NB4 (cell line): ENCODE measurements at regions not wholly inside any gene's neighbourhood (a gene's known extent, or its start where the extent isn't known, plus 50 kb on each side); places are given as distances from the start of the nearest gene placed in this dataset.
A peak's percentile ranks its signal among the peaks of the same experiment; 100 is the strongest.
"Not testable (repeated sequence)": the region's sequence is repeated elsewhere in the genome, so short reads cannot be mapped to it uniquely, and the experiment has no call there.

Experiments
- DNase-seq: peaks from one replicate; pipeline ENCODE4 v3.0.0; 2010; ENCODE audit warnings: low read depth
- H3K4me3 ChIP-seq: one replicate; pipeline ENCODE4 v1.5.1; 2011; ENCODE audit warnings: mild to moderate bottlenecking, low read depth, low read length, moderate library complexity
- CTCF ChIP-seq: IDR thresholded peaks from one replicate; pipeline ENCODE4 v1.5.1; 2012; ENCODE audit warnings: low read depth, low read length
- MYC ChIP-seq: IDR thresholded peaks from 2 replicates; pipeline ENCODE4 v1.6.1; 2011; ENCODE audit warnings: low read depth, low read length
- POLR2A ChIP-seq: IDR thresholded peaks from 2 replicates; pipeline ENCODE4 v1.6.1; 2011; ENCODE audit warnings: mild to moderate bottlenecking; ENCODE audit not compliant: insufficient read length; ENCODE audit errors: extremely low read depth
- TF ChIP-seq, protein P1 (sequence below): IDR thresholded peaks from 2 replicates; pipeline ENCODE4 v1.6.1; 2011; ENCODE audit warnings: low read depth, low read length

DNA sequence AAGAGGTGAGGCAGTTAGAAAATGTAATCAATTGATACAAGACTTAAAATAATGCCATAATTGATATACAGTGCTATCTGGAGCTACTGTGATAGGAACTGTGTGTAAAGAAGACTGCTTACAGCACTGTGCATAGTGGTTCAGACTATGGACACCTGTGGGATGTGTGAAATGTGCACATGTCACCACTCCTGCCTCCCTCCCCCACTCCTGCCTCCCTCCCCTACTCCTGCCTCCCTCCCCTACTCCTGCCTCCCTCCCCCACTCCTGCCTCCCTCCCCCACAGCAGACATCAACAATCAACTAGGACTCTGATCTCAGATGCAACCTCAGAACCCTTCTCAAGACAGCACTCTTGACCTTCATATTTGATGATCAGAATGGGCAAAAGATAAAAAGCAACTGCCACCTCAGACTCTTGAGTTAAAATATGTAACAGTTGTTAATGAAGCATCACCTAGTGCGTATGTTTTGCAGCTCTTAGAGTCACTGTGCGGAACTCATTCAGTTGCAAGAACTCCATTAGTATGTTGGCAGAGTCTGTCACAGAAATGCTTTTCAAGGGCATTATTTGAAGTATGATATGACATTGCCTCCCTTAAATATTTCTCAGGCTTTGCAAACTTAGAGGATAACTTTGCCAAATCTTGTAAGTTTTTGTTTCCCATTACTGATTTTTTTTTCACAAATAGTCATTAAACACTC, 255.2 kb upstream of the DDHD1 start:
- TF ChIP-seq MYC: no peak
- TF ChIP-seq CTCF: no peak
- TF ChIP-seq, protein P1, sequence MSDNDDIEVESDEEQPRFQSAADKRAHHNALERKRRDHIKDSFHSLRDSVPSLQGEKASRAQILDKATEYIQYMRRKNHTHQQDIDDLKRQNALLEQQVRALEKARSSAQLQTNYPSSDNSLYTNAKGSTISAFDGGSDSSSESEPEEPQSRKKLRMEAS: no peak
- TF ChIP-seq POLR2A: no peak
- no peak for DNase-seq
- no peak overlapping the region for H3K4me3 ChIP-seq

DNA sequence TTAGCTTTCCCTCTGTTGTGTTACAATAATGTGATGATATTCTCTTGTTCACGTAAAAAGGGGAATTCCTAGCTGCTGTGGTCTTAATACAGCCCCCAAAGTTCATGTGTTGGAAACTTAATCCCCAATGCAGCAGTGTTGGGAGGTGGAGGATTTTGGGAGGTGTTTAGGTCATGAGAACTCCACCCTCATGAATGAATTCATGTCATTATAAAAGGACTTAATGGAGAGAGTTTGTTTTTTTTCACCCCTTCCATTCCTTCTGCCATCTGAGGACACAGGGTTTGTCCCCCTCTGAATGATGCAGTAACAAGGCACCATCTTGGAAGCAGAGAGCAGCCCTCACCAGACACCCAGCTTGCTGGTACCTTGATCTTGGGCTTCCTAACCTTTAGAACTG, 253.4 kb upstream of the DDHD1 start:
- TF ChIP-seq, protein P1: no peak
- no peak for TF ChIP-seq POLR2A
- no peak for TF ChIP-seq CTCF
- no peak for TF ChIP-seq MYC
- no peak overlapping the region for H3K4me3 ChIP-seq

DNA sequence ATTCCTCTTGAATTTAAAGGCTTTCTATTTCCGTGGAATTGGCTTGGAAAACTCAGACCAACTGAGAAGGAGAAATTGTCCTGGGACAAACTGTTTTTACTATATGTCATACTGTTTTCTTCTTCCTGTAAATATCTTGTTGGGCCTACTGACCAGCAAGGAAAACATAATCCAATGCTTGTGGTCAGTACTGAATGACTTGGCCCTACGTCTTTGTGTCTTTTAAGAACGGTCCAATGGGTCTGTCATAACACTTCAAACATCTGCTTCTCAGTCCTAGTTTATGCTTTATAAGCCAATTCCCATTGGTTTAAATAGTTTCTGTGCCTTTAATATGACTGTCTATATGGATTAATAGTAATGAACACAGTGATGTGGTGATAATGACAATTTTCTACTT, 248.5 kb upstream of the DDHD1 start:
- DNase-seq: no peak
- no peak overlapping the region for H3K4me3 ChIP-seq
- TF ChIP-seq, protein P1: no peak
- no peak for TF ChIP-seq CTCF
- no peak for TF ChIP-seq POLR2A
- no peak for TF ChIP-seq MYC

More for the DNA sequence above, 253.4 kb upstream of the DDHD1 start:
- no peak for DNase-seq

DNA sequence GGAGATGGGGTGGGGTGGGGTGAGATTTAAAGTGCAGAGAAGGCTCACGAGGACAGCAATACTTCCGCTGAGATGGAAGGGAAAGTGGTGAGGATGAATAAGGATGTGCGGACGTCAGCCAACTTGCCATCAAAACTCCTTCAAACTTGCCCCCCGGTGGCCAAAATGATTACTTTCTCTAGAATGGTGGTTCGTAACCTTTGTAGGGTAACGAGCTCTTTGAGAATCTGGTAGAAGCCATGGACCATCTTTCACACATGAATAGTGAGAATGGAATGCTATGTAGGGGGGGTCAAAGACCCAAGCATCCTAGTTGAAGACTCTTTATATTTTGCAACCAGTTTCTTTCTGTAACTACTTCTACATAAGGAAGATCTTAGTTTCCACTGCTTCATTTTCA, 245.9 kb upstream of the DDHD1 start:
- peak; percentile 15 for DNase-seq
- no peak overlapping the region for H3K4me3 ChIP-seq
- TF ChIP-seq, protein P1: no peak
- TF ChIP-seq CTCF: peak; percentile 40

GRCh38 chr14:53398616-53399015, 245.5 kb upstream of the DDHD1 start:
- H3K4me3 ChIP-seq: no peak overlapping the region
- DNase-seq: no peak
- TF ChIP-seq MYC (no peak), CTCF (no peak), POLR2A (no peak)
- TF ChIP-seq, protein P1: no peak

GRCh38 chr14:53395267-53395666, 242.1 kb upstream of the DDHD1 start:
- H3K4me3 ChIP-seq, DNase-seq: not testable (repeated sequence)
